Nephron progenitor cell (in vitro differentiated cells): ENCODE measurements at regions not wholly inside any gene's neighbourhood (a gene's known extent, or its start where the extent isn't known, plus 50 kb on each side); places are given as distances from the start of the nearest gene placed in this dataset.

Experiments
- DNase-seq: peaks from one replicate; pipeline ENCODE4 v3.0.0; 2021
- H3K27ac Mint-ChIP-seq: 2 replicates; pipeline ENCODE4 v1.8.0; 2021; ENCODE audit warnings: mild to moderate bottlenecking, moderate library complexity, mixed read lengths
- H3K27me3 Mint-ChIP-seq: 2 replicates; pipeline ENCODE4 v1.8.0; 2021; ENCODE audit warnings: mild to moderate bottlenecking, low read depth, mixed read lengths; ENCODE audit not compliant: poor library complexity
- H3K36me3 Mint-ChIP-seq: 2 replicates; pipeline ENCODE4 v1.8.0; 2021; ENCODE audit warnings: low read depth, mixed read lengths
- H3K4me1 Mint-ChIP-seq: 2 replicates; pipeline ENCODE4 v1.8.0; 2021; ENCODE audit warnings: mixed read lengths
- H3K4me3 Mint-ChIP-seq: 2 replicates; pipeline ENCODE4 v1.8.0; 2021; ENCODE audit warnings: mild to moderate bottlenecking, moderate library complexity, mixed read lengths
- H3K9me3 Mint-ChIP-seq: 2 replicates; pipeline ENCODE4 v1.8.0; 2021; ENCODE audit warnings: mild to moderate bottlenecking, moderate library complexity, mixed read lengths
- TF ChIP-seq, protein P1 (sequence below): fragments of 200-600 bp; sonication (generic); IDR thresholded peaks from 2 replicates; pipeline ENCODE4 v1.5.0; 2021; ENCODE audit warnings: antibody characterized with exemption

DNA sequence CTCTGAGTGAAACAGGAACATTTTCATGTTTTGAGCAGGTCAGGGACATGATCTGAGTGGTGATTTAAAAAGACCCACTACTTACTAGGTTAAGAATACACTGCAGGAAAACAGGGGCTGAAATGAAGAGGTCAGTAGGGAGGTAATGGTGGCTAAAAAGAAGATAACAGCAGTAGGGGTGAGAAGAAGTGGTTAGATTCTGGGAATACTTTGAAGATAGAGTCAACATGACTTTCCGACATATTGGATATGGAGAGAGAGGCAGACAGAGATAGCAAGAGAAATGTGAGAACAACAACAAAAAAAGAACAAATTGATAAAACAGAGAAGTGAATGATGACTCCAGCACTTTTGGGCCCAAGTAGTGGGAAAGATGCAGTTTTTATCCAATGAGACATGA lies 168.0 kb downstream of the ALX1 start:
- Mint-ChIP-seq H3K9me3 (no peaks in the 10 kb centered on the region), H3K4me3 (no peak overlapping the region), H3K27me3 (no peaks in the 10 kb centered on the region), H3K27ac (no peak overlapping the region), H3K4me1 (peaks cover 5% of the 10 kb centered on the region), H3K36me3 (no peaks in the 10 kb centered on the region)
- TF ChIP-seq, protein P1, sequence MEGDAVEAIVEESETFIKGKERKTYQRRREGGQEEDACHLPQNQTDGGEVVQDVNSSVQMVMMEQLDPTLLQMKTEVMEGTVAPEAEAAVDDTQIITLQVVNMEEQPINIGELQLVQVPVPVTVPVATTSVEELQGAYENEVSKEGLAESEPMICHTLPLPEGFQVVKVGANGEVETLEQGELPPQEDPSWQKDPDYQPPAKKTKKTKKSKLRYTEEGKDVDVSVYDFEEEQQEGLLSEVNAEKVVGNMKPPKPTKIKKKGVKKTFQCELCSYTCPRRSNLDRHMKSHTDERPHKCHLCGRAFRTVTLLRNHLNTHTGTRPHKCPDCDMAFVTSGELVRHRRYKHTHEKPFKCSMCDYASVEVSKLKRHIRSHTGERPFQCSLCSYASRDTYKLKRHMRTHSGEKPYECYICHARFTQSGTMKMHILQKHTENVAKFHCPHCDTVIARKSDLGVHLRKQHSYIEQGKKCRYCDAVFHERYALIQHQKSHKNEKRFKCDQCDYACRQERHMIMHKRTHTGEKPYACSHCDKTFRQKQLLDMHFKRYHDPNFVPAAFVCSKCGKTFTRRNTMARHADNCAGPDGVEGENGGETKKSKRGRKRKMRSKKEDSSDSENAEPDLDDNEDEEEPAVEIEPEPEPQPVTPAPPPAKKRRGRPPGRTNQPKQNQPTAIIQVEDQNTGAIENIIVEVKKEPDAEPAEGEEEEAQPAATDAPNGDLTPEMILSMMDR: no peak
- no peak for DNase-seq

DNA sequence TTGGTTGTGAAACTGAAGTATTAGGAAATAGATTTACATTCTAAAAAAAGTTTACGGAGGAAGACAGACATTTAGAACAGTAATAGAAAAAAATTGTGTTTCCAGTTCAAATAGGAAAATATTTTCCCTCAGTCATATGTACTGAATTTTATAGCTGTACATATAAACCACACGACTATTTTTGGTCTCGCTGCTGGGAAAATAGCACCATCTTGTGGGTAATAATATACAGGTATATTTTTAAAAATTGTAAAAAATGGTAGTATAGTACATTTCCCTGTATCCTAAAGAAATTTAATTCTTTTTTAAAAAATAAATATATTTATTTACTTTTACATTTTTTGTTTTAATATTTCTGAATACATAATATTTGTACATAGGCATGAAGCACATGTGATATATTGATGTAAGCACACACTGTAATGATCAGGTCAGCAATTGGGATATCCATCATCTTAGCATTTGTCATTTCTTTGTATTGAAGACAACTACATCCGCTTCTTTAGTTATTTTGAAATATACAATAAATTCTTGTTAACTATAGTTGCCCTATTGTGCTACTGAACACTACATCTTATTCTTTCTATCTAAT lies 168.6 kb downstream of the ALX1 start:
- no peaks in the 10 kb centered on the region for H3K27me3 Mint-ChIP-seq
- H3K9me3 Mint-ChIP-seq: no peaks in the 10 kb centered on the region
- TF ChIP-seq, protein P1: peak; percentile 42
- H3K36me3 Mint-ChIP-seq: no peaks in the 10 kb centered on the region
- H3K27ac Mint-ChIP-seq: no peak overlapping the region
- no peak for DNase-seq
- H3K4me3 Mint-ChIP-seq: no peak overlapping the region
- peaks cover 5% of the 10 kb centered on the region for H3K4me1 Mint-ChIP-seq

DNA sequence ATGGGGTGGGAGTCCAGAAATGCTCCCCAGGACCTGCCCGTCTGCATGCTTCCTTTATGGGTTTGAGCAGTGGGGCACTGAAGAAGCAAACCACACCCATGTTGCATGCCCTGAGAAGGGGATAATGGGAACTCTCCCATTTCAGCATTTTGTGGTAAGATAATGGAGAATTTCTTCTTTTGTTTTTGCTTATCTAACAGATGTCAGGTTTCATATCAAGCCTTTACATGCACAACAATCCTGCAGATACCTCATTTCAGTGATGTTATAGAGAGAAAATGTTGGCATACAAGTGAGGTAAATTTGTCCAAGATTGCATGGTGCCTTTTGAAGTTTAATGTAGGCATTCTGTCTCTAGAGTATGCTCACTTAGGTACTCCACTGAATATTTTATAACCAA lies 177.0 kb downstream of the ALX1 start:
- H3K27me3 Mint-ChIP-seq: no peaks in the 10 kb centered on the region
- DNase-seq: no peak
- TF ChIP-seq, protein P1: no peak
- H3K9me3 Mint-ChIP-seq: peaks cover 4% of the 10 kb centered on the region
- H3K27ac Mint-ChIP-seq: no peak overlapping the region
- H3K4me3 Mint-ChIP-seq: no peak overlapping the region
- H3K36me3 Mint-ChIP-seq: no peaks in the 10 kb centered on the region
- no peaks in the 10 kb centered on the region for H3K4me1 Mint-ChIP-seq

DNA sequence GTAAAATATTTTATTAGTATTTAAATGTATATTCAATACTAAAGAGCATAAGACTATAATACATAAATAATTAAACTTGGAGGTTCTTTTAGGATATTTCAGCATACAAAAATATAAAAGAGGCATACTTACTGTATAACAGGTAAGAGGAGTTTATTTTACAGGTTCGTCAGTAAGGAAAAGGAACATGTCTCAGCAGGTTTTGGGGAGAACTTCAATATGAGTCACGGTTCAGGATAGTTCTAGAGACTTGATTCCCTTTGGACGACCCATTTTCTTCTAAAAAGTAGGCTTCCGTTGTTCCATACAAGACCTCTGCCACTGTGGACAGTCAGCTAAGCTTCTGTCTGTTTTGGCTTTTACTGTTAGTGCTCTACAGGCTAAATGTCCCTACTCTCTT lies 181.1 kb downstream of the ALX1 start:
- no peak overlapping the region for H3K27ac Mint-ChIP-seq
- H3K9me3 Mint-ChIP-seq: peaks cover 4% of the 10 kb centered on the region
- H3K4me3 Mint-ChIP-seq: no peak overlapping the region
- no peak for DNase-seq
- H3K36me3 Mint-ChIP-seq: no peaks in the 10 kb centered on the region
- peaks cover 4% of the 10 kb centered on the region for H3K27me3 Mint-ChIP-seq
- TF ChIP-seq, protein P1: no peak
- no peaks in the 10 kb centered on the region for H3K4me1 Mint-ChIP-seq

DNA sequence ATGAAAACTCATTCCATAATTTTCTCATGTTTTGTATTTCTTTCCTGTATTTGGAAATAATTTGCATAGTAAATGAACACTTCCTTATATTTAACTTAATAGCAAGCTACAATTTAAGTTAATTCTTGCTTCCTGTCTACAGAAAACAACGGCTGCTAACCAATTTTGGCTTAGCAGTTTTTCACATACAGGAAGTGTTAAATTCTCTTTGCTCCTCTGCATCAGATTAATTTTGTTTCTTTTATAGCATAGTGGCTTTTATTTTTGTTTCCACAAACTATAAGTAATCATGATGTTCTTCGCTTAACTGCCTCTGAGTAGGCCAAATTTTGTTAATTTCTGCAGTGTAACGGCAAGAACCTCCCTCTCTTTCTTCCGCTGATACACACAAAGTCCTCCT lies 182.9 kb downstream of the ALX1 start:
- TF ChIP-seq, protein P1: no peak
- no peaks in the 10 kb centered on the region for H3K36me3 Mint-ChIP-seq
- no peak overlapping the region for H3K4me3 Mint-ChIP-seq
- H3K27ac Mint-ChIP-seq: no peak overlapping the region
- DNase-seq: no peak
- H3K9me3 Mint-ChIP-seq: no peaks in the 10 kb centered on the region
- H3K4me1 Mint-ChIP-seq: no peaks in the 10 kb centered on the region
- peaks cover 4% of the 10 kb centered on the region for H3K27me3 Mint-ChIP-seq

DNA sequence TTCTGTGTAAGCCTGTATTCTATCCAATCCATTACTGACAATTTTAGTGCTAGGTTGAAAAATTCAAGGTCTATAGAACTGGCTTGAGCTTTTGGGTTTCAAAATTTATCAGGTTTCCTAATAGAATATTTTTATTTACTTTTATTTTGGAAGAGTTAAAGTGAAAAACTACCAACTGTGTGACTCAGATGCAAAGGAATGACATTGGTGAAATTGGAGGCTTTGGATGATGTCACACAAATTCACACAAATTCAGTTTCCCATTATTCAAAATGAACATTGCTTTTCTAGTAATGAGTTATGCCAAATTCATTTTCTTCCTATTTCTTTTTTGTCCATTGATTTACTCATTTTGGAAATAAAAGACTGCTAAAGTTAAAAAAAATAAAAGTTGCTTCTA lies 186.9 kb downstream of the ALX1 start:
- no peak overlapping the region for H3K27ac Mint-ChIP-seq
- H3K9me3 Mint-ChIP-seq: peaks cover 10% of the 10 kb centered on the region

More for the DNA sequence above, 186.9 kb downstream of the ALX1 start:
- peaks cover 5% of the 10 kb centered on the region for H3K36me3 Mint-ChIP-seq
- no peak for DNase-seq
- TF ChIP-seq, protein P1: no peak
- no peak overlapping the region for H3K4me3 Mint-ChIP-seq
- peaks cover 4% of the 10 kb centered on the region for H3K27me3 Mint-ChIP-seq
- peaks cover 21% of the 10 kb centered on the region for H3K4me1 Mint-ChIP-seq
